ENCODE measurements at regions not wholly inside any gene's neighbourhood (a gene's known extent, or its start where the extent isn't known, plus 50 kb on each side); places are given as distances from the start of the nearest gene placed in this dataset.

DNA sequence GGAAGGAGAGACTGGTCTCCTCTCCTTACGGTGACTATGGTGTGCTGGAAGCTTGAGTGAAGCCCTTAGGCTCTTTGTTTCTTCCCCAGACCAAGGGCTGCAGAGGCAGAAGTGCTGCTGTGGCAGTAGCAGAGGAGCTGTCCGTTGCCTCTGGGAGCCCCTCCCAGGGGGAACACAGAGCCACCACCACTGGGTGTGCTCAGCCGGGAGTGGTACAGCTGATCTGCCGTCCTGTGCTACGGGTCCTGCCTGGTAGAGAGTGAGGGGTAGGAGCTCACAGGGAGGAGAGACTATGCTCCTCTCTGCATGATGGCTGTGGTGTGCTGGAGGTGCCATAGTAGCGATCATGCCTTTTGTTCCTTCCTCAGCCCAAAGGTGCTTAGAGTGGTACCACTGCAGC, 318.7 kb downstream of the DOK5 start:
- TF ChIP-seq CTCF (conservative IDR thresholded peaks at IDR 0.05), result no peak
- no peak for TF ChIP-seq EZH2 (IDR thresholded peaks at IDR 0.05; ENCODE audit: low read depth)

Measured in PC-9 (cell line).